BJ (cell line): ENCODE measurements at regions not wholly inside any gene's neighbourhood (a gene's known extent, or its start where the extent isn't known, plus 50 kb on each side); places are given as distances from the start of the nearest gene placed in this dataset.

Source experiments
- CTCF ChIA-PET: fragments of 350-600 bp; formaldehyde crosslinking; extraction: SDS; loops from one replicate; lab custom pipeline; 2021; ENCODE audit warnings: antibody characterized with exemption, inconsistent platforms; lab: Yijun Ruan, JAX
- POLR2A ChIA-PET: fragments of 300-600 bp; sonication (Branson Sonifier 250); formaldehyde crosslinking; extraction: SDS; loops from one replicate; lab custom pipeline; 2021; ENCODE audit warnings: antibody characterized with exemption; lab: Charles Lee
- DNase-seq: peaks from one replicate; pipeline ENCODE4 v3.0.0-alpha.2; 2011; ENCODE audit warnings: low read depth
- H3K27me3 ChIP-seq: 2 replicates; pipeline ENCODE4 v1.6.0; 2011; ENCODE audit warnings: low read length; ENCODE audit not compliant: control insufficient read depth, insufficient read depth
- H3K36me3 ChIP-seq: 2 replicates; pipeline ENCODE4 v1.5.1; 2011; ENCODE audit warnings: low read length; ENCODE audit not compliant: control insufficient read depth, insufficient read depth
- H3K4me3 ChIP-seq: 2 replicates; pipeline ENCODE4 v1.5.1; 2011; ENCODE audit warnings: low read depth, mild to moderate bottlenecking, control low read depth, low read length
- TF ChIP-seq, protein P1 (sequence below): IDR thresholded peaks from 2 replicates; pipeline ENCODE4 v1.5.1; 2011; ENCODE audit warnings: low read depth, mild to moderate bottlenecking, control low read depth, inconsistent platforms, low read length, moderate library complexity; ENCODE audit not compliant: insufficient read depth

- DNase-seq: no peak
- Histone ChIP-seq H3K27me3 (no peaks in the 10 kb centered on the region), H3K36me3 (no peaks in the 10 kb centered on the region), H3K4me3 (no peak overlapping the region)
- TF ChIP-seq, protein P1, sequence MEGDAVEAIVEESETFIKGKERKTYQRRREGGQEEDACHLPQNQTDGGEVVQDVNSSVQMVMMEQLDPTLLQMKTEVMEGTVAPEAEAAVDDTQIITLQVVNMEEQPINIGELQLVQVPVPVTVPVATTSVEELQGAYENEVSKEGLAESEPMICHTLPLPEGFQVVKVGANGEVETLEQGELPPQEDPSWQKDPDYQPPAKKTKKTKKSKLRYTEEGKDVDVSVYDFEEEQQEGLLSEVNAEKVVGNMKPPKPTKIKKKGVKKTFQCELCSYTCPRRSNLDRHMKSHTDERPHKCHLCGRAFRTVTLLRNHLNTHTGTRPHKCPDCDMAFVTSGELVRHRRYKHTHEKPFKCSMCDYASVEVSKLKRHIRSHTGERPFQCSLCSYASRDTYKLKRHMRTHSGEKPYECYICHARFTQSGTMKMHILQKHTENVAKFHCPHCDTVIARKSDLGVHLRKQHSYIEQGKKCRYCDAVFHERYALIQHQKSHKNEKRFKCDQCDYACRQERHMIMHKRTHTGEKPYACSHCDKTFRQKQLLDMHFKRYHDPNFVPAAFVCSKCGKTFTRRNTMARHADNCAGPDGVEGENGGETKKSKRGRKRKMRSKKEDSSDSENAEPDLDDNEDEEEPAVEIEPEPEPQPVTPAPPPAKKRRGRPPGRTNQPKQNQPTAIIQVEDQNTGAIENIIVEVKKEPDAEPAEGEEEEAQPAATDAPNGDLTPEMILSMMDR: no peak
- CTCF ChIA-PET: interaction anchor here (0.5 kb wide), 1 partner anchor 493 kb away, joined by 3 read pairs; no protein-coding TSS in a partner anchor
- POLR2A ChIA-PET: no interaction called here
Observed at GRCh38 chr2:146131785-146132184, 1611.9 kb upstream of the ZEB2 start.

DNA sequence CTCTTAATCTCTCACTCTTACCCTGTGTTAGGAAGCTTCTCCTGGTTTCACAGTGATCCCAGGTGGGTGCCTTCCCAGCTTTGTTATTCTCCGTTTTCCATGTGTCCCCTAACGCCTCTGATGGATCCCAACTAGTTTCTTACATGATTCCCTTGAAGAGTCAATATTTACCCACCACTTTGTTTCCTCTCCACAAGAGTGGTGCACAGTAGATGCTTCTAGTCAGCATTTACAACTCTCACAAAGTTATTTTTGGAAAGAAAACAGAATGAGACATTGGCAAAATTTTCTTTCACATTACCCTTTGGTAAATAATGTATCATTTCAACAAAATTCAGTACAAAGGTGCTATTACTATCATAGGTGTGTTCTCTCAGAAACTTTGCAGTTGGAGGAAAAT, 1611.1 kb upstream of the ZEB2 start:
- Histone ChIP-seq H3K4me3 (no peak overlapping the region), H3K27me3 (no peaks in the 10 kb centered on the region), H3K36me3 (no peaks in the 10 kb centered on the region)
- DNase-seq: no peak
- ChIA-PET POLR2A (no interaction called here), CTCF (interaction anchor here (0.5 kb wide), 1 partner anchor 494 kb away, joined by 3 read pairs; no protein-coding TSS in a partner anchor)
- TF ChIP-seq, protein P1: no peak

DNA sequence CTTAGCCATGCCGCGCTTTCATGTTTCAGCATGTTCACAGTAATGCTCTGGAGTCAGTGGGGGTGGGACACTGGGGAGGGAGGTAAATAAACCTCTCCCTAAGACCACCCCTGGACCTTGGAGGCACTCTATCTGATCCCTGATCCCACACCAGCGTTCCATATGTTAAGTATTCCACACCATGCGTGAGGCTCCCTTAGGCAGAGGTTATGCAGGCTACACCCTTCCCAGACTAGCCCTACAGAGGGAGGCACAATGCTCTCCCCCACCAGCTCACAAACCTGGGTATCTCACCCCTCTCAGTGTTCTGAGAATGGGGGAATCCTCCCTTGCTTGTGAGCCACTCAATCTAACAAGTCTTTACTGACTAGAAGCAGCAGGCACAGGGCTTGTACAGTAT, 1610.4 kb upstream of the ZEB2 start:
- ChIA-PET POLR2A (no interaction called here), CTCF (no interaction called here)
- no peak overlapping the region for H3K4me3 ChIP-seq
- TF ChIP-seq, protein P1: no peak
- H3K36me3 ChIP-seq: no peaks in the 10 kb centered on the region
- H3K27me3 ChIP-seq: no peaks in the 10 kb centered on the region
- no peak for DNase-seq

DNA sequence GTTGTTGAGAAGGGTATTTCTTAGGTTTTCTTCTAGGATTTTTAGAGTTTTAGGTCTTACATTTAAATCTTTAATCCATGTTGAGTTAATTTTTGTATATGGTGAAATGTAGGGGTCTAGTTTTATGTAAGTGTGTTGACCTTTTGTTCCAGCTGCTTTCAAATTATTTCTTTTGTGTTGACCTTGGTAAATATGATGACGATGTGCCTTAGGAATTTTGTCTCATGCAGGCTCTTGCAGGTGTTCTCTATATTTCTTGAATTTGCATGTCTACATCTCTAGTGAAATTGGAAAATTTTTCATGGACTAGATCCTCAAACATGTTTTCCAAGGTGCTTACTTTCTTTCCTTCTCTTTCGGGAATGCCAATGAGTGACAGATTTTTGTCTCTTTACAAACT, 1609.3 kb upstream of the ZEB2 start:
- DNase-seq: no peak
- H3K27me3 ChIP-seq: no peaks in the 10 kb centered on the region
- no peaks in the 10 kb centered on the region for H3K36me3 ChIP-seq
- CTCF ChIA-PET: no interaction called here
- POLR2A ChIA-PET: no interaction called here
- H3K4me3 ChIP-seq: no peak overlapping the region
- TF ChIP-seq, protein P1: no peak

GRCh38 chr2:146128216-146128615, 1608.3 kb upstream of the ZEB2 start:
- Histone ChIP-seq H3K27me3 (no peaks in the 10 kb centered on the region), H3K36me3 (no peaks in the 10 kb centered on the region), H3K4me3 (no peak overlapping the region)
- ChIA-PET POLR2A (interaction anchor here (0.7 kb wide), 1 partner anchor 1743 kb away, joined by 4 read pairs; no protein-coding TSS in a partner anchor), CTCF (no interaction called here)
- DNase-seq: no peak
- TF ChIP-seq, protein P1: no peak
